Transverse colon (tissue), 4 donors: ENCODE measurements at regions not wholly inside any gene's neighbourhood (a gene's known extent, or its start where the extent isn't known, plus 50 kb on each side); places are given as distances from the start of the nearest gene placed in this dataset.

Experiments
- EP300 ChIP-seq: sonication (generic); formaldehyde crosslinking; IDR thresholded peaks from one replicate; pipeline ENCODE4 v1.6.1; 2017; ENCODE audit warnings: antibody characterized with exemption, low read depth
- POLR2AphosphoS5 ChIP-seq, 3 donors: sonication (generic); formaldehyde crosslinking; IDR thresholded peaks; one replicate each; pipeline ENCODE4 v1.6.1; 2016; ENCODE audit warnings: antibody characterized with exemption in 3 of 3
- TF ChIP-seq, protein P1 (sequence below), 5 experiments: fragments of 200-600 bp in 3 of 5; fragments of 450-650 bp in 2 of 5; sonication (generic) in 3 of 5; IDR thresholded peaks; 1 replicate in 2 of 5; 2 replicates in 3 of 5; pipeline ENCODE4 v1.5.1; 2016 to 2017; ENCODE audit warnings: antibody characterized with exemption in 5 of 5, inconsistent platforms in 3 of 5, mild to moderate bottlenecking in 2 of 5, moderate library complexity in 1 of 5

DNA sequence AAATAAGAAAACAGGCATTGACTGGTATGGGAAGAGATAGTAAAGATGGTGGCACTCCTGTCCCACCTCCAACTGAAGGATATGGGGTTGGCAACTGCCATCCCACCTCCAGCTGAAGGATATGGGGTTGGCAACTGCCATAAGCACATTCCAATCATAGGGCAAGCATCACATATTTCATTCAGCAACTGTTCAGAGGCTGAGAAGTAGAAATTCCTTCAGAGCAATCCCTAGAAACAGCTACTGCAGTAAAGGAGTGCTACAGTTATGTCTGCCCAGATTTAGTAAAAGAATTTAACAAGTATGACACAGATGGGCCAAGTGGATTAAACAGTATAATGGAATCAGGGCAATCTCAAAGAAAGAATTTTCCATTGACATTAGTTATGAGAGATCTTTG is 156.8 kb downstream of the IMPG2 start:
- TF ChIP-seq, protein P1, sequence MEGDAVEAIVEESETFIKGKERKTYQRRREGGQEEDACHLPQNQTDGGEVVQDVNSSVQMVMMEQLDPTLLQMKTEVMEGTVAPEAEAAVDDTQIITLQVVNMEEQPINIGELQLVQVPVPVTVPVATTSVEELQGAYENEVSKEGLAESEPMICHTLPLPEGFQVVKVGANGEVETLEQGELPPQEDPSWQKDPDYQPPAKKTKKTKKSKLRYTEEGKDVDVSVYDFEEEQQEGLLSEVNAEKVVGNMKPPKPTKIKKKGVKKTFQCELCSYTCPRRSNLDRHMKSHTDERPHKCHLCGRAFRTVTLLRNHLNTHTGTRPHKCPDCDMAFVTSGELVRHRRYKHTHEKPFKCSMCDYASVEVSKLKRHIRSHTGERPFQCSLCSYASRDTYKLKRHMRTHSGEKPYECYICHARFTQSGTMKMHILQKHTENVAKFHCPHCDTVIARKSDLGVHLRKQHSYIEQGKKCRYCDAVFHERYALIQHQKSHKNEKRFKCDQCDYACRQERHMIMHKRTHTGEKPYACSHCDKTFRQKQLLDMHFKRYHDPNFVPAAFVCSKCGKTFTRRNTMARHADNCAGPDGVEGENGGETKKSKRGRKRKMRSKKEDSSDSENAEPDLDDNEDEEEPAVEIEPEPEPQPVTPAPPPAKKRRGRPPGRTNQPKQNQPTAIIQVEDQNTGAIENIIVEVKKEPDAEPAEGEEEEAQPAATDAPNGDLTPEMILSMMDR (IDR thresholded peaks at IDR 0.05), result no peak
- TF ChIP-seq POLR2AphosphoS5 (IDR thresholded peaks at IDR 0.05) (no peak), EP300 (no peak)
